GM19468 (cell line): ENCODE measurements at regions not wholly inside any gene's neighbourhood (a gene's known extent, or its start where the extent isn't known, plus 50 kb on each side); places are given as distances from the start of the nearest gene placed in this dataset.

Experiments used
- ATAC-seq: cut with Tn5 transposase; IDR thresholded peaks from one replicate; pipeline ENCODE4 v1.9.1; 2021; ENCODE audit warnings: mild to moderate bottlenecking, moderate library complexity, moderate number of reproducible peaks; ENCODE audit not compliant: unreplicated experiment; ENCODE audit errors: extremely low read depth

DNA sequence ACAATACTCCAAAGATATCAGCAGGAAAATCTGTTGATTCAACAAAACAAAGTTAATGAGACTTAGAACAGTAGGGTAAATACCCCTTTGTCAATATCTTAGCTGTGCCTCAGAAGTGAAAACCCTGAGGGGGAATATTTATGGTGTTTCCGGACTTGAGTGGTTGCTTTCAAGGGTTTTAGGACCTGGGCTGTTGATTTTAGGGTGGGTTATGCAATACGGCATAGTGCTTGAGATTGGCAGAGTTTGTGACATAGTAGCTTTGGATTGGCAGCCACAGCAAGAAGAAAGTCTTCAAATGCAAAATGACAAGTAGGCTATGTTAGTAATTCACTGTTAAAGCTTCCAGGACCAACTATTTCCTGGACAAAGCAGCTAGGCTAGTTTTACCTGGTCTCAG, 826.3 kb upstream of the CDH2 start:
- no peak for ATAC-seq

GRCh38 chr18:29002747-29003146, 825.8 kb upstream of the CDH2 start:
- ATAC-seq, result no peak

GRCh38 chr18:28999726-29000125, 822.8 kb upstream of the CDH2 start:
- no peak for ATAC-seq

- ATAC-seq, result no peak
Measured at GRCh38 chr18:28995319-28995718, 818.4 kb upstream of the CDH2 start.

DNA sequence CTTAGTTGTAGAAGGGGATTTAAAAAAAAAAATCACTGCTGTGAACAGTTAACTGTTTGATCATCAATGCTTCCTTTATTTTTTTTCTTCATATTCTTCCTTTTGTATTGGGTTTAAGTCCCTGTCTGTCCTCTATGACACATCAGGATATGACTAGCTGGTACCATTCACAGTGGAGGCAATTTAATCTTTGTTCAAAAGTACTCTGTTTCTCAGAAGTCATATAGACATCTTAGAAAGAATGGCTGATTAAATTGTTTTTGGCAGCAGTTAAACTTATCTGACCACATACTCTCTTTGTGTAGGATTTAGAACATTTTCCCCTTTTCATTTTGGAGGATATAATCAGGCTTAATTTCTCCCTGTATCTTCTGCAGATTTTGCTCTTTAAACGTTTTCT, 807.8 kb upstream of the CDH2 start:
- ATAC-seq, result no peak

GRCh38 chr18:28974504-28974903, 797.6 kb upstream of the CDH2 start:
- no peak for ATAC-seq

- no peak for ATAC-seq
Measured at GRCh38 chr18:28973324-28973723, 796.4 kb upstream of the CDH2 start.

- ATAC-seq, result no peak
Measured at GRCh38 chr18:28972333-28972907, 795.5 kb upstream of the CDH2 start.

- no peak for ATAC-seq
Measured at GRCh38 chr18:28963481-28963880, 786.6 kb upstream of the CDH2 start.

DNA sequence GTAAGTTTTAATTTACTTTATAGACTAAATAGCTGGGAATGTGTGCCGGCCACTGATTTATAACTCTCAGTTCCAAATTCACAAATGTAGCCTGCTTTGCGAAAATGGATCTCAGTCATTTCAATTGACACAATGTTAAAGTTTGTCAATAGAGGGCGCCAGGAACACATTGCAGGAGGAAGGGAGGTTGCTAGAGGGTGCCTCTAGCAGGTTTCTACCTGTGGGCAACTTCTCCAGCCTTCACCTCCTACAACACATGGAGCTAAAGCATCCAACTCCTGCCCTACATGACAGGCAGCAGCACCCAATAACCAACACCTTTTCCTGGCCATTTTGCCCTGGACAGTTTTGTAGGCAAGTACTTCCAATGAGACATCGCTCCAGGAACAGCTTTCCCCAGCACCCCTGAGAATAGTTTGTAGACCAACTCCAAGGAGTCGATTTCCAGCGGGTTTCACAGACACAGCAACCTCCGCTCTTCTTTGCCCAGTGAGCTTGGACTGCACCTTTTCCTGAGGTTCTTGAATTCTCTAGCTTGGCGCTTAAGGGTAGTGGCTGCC, 784.8 kb upstream of the CDH2 start:
- ATAC-seq, result no peak

DNA sequence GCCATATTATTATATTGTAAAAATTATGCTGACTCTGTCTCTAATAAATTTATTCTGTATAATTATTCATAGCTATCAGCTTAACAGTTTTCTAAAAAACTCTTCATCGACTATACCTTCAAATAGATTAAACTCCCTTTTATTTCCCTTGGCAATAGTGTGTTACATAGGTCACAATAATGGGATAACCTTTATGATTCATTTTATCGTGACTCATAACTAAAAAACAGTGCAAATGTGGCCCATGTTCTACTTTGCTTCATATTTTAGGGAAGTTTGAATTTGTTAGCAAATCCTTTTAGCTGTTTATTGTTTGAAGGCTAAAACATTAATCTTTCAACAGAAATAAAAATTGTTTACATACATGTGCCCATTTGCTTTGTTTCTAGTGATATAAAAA, 783.2 kb upstream of the CDH2 start:
- no peak for ATAC-seq

DNA sequence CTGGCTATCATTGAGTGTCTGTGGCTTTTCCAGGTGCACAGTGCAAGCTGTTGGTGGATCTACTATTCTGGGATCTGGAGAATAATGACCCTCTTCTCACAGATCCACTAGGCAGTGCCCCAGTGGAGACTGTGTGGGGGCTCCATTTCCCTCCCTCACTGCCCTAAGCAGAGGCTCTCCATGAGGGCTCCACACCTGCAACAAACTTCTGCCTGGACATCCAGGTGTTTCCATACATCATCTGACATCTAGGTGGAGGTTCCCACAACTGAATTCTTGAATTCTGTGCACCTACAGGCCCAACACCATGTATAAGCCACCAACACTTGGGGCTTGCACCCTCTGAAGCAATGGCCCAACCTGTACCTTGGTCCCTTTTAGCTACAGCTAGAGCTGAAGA, 775.4 kb upstream of the CDH2 start:
- ATAC-seq, result no peak

DNA sequence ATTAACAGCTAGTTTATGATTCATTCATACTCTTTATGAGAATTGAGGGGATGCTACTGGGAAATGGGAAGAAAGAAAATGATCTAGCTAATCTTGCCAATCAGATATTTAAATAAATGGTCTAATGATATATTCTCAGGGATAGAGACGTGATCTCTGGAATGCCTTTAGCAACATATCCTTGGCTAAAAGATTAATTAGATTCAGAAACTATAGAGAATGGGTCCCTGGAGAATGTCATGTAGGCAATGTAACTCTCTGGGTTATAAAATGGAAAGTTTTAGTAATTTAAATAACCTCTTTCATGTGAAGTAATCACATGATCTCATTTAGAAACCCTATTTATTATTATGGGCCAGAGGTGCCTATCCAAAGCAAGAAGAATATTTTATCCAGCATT, 771.0 kb upstream of the CDH2 start:
- ATAC-seq, result no peak

DNA sequence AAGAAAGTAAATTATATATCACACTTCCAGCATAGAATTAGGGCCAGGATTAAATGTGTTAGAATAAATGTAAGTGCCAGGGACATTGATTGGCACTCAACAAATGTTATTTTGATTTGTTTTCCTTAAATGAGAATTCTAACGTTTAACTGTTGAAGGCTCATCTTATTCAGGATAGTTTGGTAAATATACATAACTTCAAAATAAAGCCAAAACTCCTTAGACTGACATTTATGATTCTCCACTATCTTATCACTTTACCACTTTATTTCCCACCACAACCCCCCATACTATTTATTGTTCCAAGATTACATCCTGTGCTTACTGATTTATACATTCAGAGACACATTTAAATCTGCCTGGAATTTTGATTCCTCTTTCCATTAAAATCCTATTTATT, 769.5 kb upstream of the CDH2 start:
- no peak for ATAC-seq

- ATAC-seq, result no peak
Measured at GRCh38 chr18:28922936-28923335, 746.0 kb upstream of the CDH2 start.

DNA sequence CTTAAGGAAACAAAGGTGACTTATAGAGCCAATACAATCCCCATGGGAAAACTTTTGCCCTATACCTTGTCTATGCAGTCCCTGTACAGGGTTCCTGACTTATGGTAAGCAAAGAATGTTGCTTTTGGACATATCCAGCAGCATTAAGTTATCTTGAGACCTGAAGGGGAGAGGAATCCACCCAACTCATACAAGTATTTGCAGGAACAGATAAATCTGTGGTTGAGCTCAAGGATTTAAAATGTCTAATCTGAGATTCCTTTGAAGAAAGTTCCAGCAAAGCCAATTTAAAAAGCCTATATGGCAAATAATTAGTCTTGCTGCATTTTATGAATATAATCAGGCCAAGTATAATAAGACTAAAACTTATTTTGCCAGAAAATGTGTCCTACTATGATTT, 739.5 kb upstream of the CDH2 start:
- ATAC-seq, result no peak

- no peak for ATAC-seq
Measured at GRCh38 chr18:28905509-28905908, 728.6 kb upstream of the CDH2 start.

- no peak for ATAC-seq
Measured at GRCh38 chr18:28904789-28905364, 727.9 kb upstream of the CDH2 start.

- ATAC-seq, result no peak
Measured at GRCh38 chr18:28903306-28903705, 726.4 kb upstream of the CDH2 start.

- ATAC-seq, result no peak
Measured at GRCh38 chr18:28890791-28891190, 713.9 kb upstream of the CDH2 start.

DNA sequence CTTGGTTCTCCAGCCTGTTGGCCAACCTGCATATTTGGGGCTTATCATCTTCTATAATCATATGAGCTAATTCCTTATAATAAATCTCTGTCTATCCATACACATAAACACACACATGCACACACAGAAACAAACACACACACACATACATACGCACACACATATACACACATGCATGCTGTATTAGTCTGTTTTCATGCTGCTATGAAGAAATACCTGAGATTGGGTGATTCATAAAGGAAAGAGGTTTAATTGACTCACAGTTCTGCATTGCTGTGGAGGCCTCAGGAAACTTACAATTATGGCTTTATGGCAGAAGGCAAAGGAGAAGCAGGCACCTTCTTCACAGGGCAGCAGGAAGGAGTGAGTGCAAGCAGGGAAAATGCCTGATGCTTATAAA, 707.4 kb upstream of the CDH2 start:
- ATAC-seq, result no peak

DNA sequence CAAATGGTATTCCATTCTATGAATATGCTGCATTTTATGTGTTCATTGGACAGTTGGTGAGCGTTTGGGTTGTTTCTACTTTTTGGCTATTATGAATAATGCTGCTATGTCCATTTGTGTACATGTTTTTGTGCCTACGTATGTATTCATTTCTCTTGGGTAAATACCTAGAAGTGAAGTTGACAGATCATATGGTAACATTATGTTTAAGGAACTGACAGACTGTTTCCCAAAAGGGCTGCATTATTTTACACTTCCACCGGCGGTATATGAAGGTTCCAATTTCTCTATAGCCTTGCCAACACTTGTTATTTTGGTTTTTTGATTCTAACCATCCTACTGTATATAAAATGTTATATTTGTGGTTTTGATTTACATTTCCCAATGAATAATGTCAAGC, 703.9 kb upstream of the CDH2 start:
- no peak for ATAC-seq
